ENCODE measurements at regions not wholly inside any gene's neighbourhood (a gene's known extent, or its start where the extent isn't known, plus 50 kb on each side); places are given as distances from the start of the nearest gene placed in this dataset.

GRCh38 chr1:108050911-108051629 is 86.1 kb upstream of the VAV3 start:
- no peak for DNase-seq (ENCODE audit: low read depth)

- DNase-seq (ENCODE audit: low read depth), result no peak
Measured at GRCh38 chr1:108050158-108050557, 85.2 kb upstream of the VAV3 start.

DNA sequence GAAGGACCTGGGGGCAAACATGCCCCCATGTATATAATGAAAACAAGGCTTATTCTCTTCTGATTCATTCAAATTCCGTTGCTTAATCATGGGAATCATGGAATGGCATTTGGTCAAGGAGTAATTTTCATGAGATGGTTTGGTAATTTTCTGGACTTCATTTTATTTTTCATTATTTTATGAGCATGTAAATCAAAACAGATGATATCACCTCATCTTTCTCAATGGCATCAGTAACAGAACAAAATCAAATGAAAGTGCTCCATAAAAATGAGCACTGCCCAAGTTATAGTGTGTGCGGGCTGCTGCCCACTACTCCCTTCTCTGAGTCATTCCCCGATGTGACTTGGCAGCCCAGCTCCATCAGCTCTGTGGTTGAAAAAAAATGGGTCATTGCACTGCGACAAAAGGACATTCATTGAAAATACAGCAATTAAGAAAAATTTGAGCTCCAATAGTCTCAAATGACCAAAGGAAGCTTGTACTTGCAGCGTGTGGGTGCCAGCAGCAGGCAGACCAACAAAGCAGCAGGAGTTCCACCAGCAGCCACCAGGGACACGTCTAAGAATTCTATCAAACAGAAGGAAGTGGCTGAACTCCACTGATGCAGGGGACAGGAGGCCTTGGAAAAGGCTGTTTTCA is 84.3 kb upstream of the VAV3 start:
- DNase-seq (ENCODE audit: low read depth), result no peak

- no peak for DNase-seq (ENCODE audit: low read depth)
Measured at GRCh38 chr1:108048301-108049177, 83.6 kb upstream of the VAV3 start.

GRCh38 chr1:108047085-108047484 is 82.1 kb upstream of the VAV3 start:
- no peak for DNase-seq (ENCODE audit: low read depth)

DNA sequence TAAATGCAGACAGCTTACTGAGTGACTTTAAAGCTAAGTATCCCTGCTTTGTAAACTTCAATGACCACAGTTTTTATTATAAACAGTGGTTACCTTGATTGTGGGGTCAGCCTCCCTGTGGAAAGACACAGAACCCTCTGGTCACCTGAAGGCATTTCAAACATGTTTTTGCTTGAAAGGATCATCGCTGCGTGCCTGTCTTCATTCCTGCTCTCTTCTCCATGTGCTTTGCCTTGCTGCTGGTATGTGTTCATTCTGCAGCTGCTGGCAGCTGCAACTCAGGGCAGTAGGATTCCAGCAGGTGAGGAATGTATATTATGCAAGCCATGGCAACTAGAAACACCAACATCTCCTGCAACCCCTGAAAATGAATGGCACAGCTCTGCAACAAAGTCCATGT is 81.0 kb upstream of the VAV3 start:
- DNase-seq (ENCODE audit: low read depth), result no peak

DNA sequence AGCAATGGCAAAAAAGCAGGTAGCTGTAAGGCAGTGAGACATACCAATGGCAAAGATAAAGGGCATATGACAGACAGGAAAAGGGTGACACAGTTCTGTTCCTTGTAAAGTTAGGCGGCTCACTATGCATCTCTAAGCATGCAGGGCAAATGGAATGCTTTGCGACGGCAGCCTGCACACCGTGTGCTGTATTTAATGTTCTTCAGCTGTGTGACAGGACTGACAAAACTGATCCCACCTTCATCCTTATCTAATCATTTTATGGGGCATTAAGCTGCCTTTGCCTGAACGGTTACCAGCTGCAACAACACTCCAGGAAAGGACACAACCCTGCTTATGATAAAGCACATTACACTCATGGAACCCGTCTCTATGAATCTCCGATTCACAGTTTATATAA is 80.5 kb upstream of the VAV3 start:
- DNase-seq (ENCODE audit: low read depth), result no peak

- no peak for DNase-seq (ENCODE audit: low read depth)
Measured at GRCh38 chr1:108044318-108044717, 79.3 kb upstream of the VAV3 start.

GRCh38 chr1:108043707-108044106 is 78.7 kb upstream of the VAV3 start:
- DNase-seq (ENCODE audit: low read depth), result no peak

GRCh38 chr1:108042610-108043009 is 77.6 kb upstream of the VAV3 start:
- DNase-seq (ENCODE audit: low read depth), result no peak

GRCh38 chr1:108041360-108042142 is 76.6 kb upstream of the VAV3 start:
- DNase-seq (ENCODE audit: low read depth), result no peak

DNA sequence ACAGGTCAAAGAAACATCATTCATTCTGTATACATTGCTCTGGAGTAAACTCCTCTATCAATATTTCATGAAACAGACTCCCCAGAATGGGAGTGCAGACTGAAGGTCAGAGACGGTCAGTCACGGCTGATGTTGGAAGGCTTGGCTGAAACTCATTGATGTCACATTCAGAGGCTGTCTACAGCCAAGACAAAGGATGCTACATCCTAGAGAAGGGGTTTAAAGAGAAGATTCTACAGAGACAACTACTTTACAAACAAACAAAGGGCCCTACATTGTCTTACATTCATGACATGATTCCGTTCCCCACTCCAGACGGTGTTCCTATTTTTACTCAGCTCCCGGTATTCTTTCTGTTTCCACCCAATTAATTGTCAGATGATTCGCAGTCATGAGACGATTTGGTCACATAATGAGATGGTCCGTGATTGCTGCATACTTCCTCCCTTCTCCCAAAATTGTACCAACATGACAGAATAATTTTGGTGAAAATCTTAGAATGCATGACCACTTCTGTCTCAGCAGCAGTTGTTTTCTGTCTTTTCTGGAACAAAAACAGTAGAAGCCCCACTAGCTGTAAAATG is 73.8 kb upstream of the VAV3 start:
- DNase-seq (ENCODE audit: low read depth), result no peak

GRCh38 chr1:108036796-108037562 is 72.0 kb upstream of the VAV3 start:
- no peak for DNase-seq (ENCODE audit: low read depth)

- no peak for DNase-seq (ENCODE audit: low read depth)
Measured at GRCh38 chr1:108034396-108034795, 69.4 kb upstream of the VAV3 start.

GRCh38 chr1:108033550-108033951 is 68.6 kb upstream of the VAV3 start:
- DNase-seq (ENCODE audit: low read depth), result no peak

DNA sequence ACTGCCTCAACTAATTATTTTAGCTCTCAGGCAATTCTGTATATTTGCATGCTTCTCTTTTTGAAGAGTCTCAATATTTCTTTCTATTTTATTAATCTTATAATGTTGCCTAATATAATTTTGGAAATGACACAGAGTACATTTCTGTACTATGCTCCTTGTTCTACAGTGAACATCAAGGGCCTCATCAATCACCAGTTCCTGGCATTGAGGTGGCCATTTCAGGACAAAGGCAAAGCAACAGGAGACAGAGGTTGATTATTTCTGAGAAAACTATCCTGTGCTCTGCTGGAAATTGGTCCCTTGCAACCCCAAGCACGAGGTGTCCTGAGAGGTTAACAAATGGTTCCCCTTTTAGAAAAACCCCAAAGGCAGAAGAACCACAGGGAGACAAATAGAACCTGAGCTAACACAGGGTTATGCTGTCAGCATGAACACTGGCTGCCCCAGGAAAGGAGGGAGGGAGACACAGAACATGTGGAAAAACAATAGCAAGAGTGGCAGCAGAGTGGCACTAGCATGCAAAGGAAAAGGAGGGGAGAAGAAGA is 63.9 kb upstream of the VAV3 start:
- DNase-seq (ENCODE audit: low read depth), result no peak

DNA sequence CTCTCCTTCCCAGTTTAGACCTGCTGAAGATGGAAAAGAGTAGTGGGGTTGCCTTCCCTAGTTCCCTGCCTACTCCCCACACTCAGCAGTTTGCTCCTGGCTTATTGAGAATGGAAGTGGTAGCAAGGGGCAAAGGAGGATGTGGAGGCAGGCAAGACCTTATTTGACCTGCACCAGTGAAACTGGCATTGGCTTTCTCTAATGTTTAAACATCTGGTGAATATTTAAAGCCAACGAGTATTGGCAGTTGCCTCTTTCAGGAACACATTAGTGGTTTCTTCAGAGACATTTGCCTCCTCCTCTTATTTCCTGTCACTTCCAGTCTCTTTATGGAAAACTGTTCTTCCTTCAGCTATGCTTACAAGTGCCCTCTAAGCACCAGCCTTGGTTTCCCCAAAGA is 62.4 kb upstream of the VAV3 start:
- DNase-seq (ENCODE audit: low read depth), result no peak

- DNase-seq (ENCODE audit: low read depth), result no peak
Measured at GRCh38 chr1:108017698-108018097, 52.7 kb upstream of the VAV3 start.

DNA sequence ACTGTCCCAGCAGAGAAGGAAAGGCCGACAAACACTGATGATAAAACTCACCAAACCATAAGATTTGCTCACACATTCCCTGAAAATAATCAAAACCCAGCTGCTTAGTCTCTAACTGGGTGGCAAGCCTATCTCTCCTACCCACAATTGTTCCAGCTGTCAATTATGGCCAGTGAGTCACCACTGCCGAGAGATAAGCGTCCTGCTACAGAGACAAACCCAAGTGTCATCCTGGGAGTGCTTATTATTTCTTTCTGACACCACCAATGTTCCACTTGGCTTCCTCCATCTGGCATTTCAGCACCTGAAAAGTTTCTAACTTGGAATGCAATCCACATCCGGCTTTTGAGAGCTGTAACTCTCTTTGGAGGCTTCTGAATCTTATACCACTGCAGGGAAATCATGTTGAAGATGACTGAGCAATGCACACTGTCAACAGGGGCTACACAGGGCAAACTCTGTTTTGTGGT is 51.5 kb upstream of the VAV3 start:
- DNase-seq (ENCODE audit: low read depth), result no peak
